ENCODE measurements at regions not wholly inside any gene's neighbourhood (a gene's known extent, or its start where the extent isn't known, plus 50 kb on each side); places are given as distances from the start of the nearest gene placed in this dataset.

DNA sequence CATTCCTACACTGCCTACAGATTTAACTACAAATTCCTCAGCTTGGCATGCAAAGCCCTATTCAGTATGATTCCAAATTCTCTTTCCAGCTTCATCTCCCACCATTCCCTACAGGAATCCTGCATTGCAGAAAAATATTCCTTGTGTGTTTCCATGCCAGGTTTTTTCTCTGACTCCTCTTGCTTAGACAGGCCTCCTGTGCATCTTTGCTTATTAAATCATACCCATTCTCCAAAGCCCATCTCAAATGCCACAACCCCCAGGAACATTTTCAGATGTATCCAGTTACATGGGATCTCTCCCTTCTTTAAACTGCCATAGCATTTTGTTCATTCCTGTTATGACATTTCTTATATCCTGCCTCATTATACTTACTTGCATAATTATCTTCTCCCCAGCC, 106.4 kb upstream of the GRIA3 start:
- TF ChIP-seq SIN3A (IDR thresholded peaks at IDR 0.05; ENCODE audit: borderline replicate concordance, insufficient read depth, low read depth, low read length): no peak
- no peak for TF ChIP-seq REST (IDR thresholded peaks at IDR 0.05; ENCODE audit: insufficient read depth in 1 of 2, low read depth in 2 of 2, low read length in 1 of 2)

All from Panc1 (cell line).